ENCODE measurements at regions not wholly inside any gene's neighbourhood (a gene's known extent, or its start where the extent isn't known, plus 50 kb on each side); places are given as distances from the start of the nearest gene placed in this dataset.

DNA sequence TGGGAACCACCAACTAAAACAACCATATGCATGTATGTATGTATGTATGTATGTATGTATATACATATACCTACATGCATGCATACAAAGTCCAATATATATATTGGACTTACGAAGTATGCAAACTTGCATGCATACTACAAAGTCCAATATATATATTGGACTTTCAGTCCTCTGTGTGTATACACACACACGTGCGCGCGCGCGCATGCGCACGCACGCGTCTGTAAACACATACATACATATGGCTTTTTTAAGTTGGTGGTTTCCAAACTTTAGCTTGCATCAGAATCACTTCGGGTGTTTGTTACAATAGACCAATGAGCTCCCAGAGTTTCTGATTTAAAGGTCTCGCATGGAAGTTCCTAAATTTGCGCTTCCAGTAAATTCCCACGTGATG lies 197.5 kb upstream of the C1orf87 start:
- DNase-seq (ENCODE audit: low read depth) = no peak
- no peaks in the 10 kb centered on the region for H3K36me3 ChIP-seq (ENCODE audit: control insufficient read depth, insufficient read depth, low read length)
- TF ChIP-seq CTCF (IDR thresholded peaks at IDR 0.05; ENCODE audit: insufficient read depth, low read length, poor library complexity, severe bottlenecking) = no peak
- no peaks in the 10 kb centered on the region for H3K27me3 ChIP-seq (ENCODE audit: control insufficient read depth, insufficient read depth, low read length)
- H3K4me3 ChIP-seq (ENCODE audit: low read depth, low read length) = no peak overlapping the region

DNA sequence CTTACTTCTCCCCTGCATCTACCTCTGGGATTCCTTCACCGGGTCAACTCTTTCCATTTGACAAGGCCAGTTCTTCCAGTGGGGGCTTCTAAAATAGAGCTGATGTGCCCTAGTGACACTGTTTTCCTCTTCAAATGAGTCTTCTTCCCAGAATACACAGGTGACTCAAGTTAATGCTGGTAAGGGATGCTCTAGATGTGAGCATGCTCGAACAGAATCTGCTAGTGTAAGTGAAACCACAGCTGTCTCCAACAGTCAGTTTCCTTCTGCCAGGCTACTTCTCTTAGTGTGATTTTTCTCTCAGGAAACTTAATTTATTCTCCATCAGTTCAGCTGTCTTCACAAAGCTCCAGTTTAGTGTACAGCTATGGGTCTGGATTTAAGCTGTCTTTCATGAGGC lies 194.9 kb upstream of the C1orf87 start:
- no peak for TF ChIP-seq CTCF (IDR thresholded peaks at IDR 0.05; ENCODE audit: insufficient read depth, low read length, poor library complexity, severe bottlenecking)
- H3K27me3 ChIP-seq (ENCODE audit: control insufficient read depth, insufficient read depth, low read length) = no peaks in the 10 kb centered on the region
- H3K36me3 ChIP-seq (ENCODE audit: control insufficient read depth, insufficient read depth, low read length) = no peaks in the 10 kb centered on the region
- no peak for DNase-seq (ENCODE audit: low read depth)
- no peak overlapping the region for H3K4me3 ChIP-seq (ENCODE audit: low read depth, low read length)

GRCh38 chr1:60265560-60266535 lies 192.3 kb upstream of the C1orf87 start:
- H3K36me3 ChIP-seq (ENCODE audit: control insufficient read depth, insufficient read depth, low read length) = no peaks in the 10 kb centered on the region
- DNase-seq (ENCODE audit: low read depth) = peak; percentile 59
- H3K4me3 ChIP-seq (ENCODE audit: low read depth, low read length) = no peak overlapping the region
- TF ChIP-seq CTCF (IDR thresholded peaks at IDR 0.05; ENCODE audit: insufficient read depth, low read length, poor library complexity, severe bottlenecking) = no peak
- no peaks in the 10 kb centered on the region for H3K27me3 ChIP-seq (ENCODE audit: control insufficient read depth, insufficient read depth, low read length)

- no peaks in the 10 kb centered on the region for H3K27me3 ChIP-seq (ENCODE audit: control insufficient read depth, insufficient read depth, low read length)
- TF ChIP-seq CTCF (IDR thresholded peaks at IDR 0.05; ENCODE audit: insufficient read depth, low read length, poor library complexity, severe bottlenecking) = no peak
- H3K4me3 ChIP-seq (ENCODE audit: low read depth, low read length) = no peak overlapping the region
- DNase-seq (ENCODE audit: low read depth) = no peak
- H3K36me3 ChIP-seq (ENCODE audit: control insufficient read depth, insufficient read depth, low read length) = no peaks in the 10 kb centered on the region
Measured at GRCh38 chr1:60262701-60263100, 189.1 kb upstream of the C1orf87 start.

- H3K27me3 ChIP-seq (ENCODE audit: control insufficient read depth, insufficient read depth, low read length) = no peaks in the 10 kb centered on the region
- H3K36me3 ChIP-seq (ENCODE audit: control insufficient read depth, insufficient read depth, low read length) = no peaks in the 10 kb centered on the region
- TF ChIP-seq CTCF (IDR thresholded peaks at IDR 0.05; ENCODE audit: insufficient read depth, low read length, poor library complexity, severe bottlenecking) = no peak
- no peak overlapping the region for H3K4me3 ChIP-seq (ENCODE audit: low read depth, low read length)
- no peak for DNase-seq (ENCODE audit: low read depth)
Measured at GRCh38 chr1:60257531-60257930, 184.0 kb upstream of the C1orf87 start.

All from kidney epithelial cell (primary cell).